H1 (cell line): ENCODE measurements at regions not wholly inside any gene's neighbourhood (a gene's known extent, or its start where the extent isn't known, plus 50 kb on each side); places are given as distances from the start of the nearest gene placed in this dataset.
A peak's percentile ranks its signal among the peaks of the same experiment; 100 is the strongest.

Experiments used
- CTCF ChIA-PET: fragments of 300-600 bp; sonication (Branson Sonifier 250); formaldehyde crosslinking; loops from one replicate; lab custom pipeline; 2021; ENCODE audit not compliant: partially characterized antibody; lab: Charles Lee
- POLR2A ChIA-PET: fragments of 300-600 bp; sonication (Branson Sonifier 250); formaldehyde crosslinking; loops from one replicate; lab custom pipeline; 2021; ENCODE audit warnings: inconsistent platforms; ENCODE audit not compliant: partially characterized antibody; lab: Charles Lee
- DNase-seq, 2 experiments: peaks; one replicate each; pipeline versions ENCODE4 v3.0.0 to v3.0.0-alpha.2; 2010 to 2022; ENCODE audit warnings: low spot score in 2 of 2, low read depth in 1 of 2, mixed read lengths in 1 of 2
- FAIRE-seq: peaks from 2 replicates; lab custom pipeline; 2011; peaks lifted over from hg19 to GRCh38; lab: Jason Lieb, UNC
- H2AFZ ChIP-seq: 2 replicates; pipeline ENCODE4 v1.8.1; 2012; ENCODE audit warnings: low read length, inconsistent platforms
- H2AK5ac ChIP-seq: 2 replicates; pipeline ENCODE4 v1.6.1; 2013; ENCODE audit warnings: low read depth, low read length
- H2BK120ac ChIP-seq: replicated peaks from 2 replicates; pipeline ENCODE3; 2013; ENCODE audit warnings: low read depth, low read length, inconsistent platforms
- H2BK12ac ChIP-seq: 2 replicates; pipeline ENCODE4 v1.6.1; 2013; ENCODE audit warnings: low read depth, low read length
- H2BK15ac ChIP-seq: 2 replicates; pipeline ENCODE4 v1.6.1; 2013; ENCODE audit warnings: low read length
- H2BK20ac ChIP-seq: 2 replicates; pipeline ENCODE4 v1.6.1; 2013; ENCODE audit warnings: low read length
- H2BK5ac ChIP-seq: 2 replicates; pipeline ENCODE4 v1.6.1; 2013; ENCODE audit warnings: low read depth, low read length
- H3K14ac ChIP-seq: 2 replicates; pipeline ENCODE4 v1.6.1; 2013; ENCODE audit warnings: inconsistent platforms; ENCODE audit not compliant: insufficient read length
- H3K18ac ChIP-seq: 2 replicates; pipeline ENCODE4 v1.6.1; 2013; ENCODE audit warnings: low read length; ENCODE audit errors: extremely low read depth
- H3K23ac ChIP-seq: 2 replicates; pipeline ENCODE4 v1.6.1; 2013; ENCODE audit warnings: inconsistent platforms; ENCODE audit not compliant: insufficient read length
- H3K23me2 ChIP-seq: 2 replicates; pipeline ENCODE4 v1.6.1; 2013; ENCODE audit warnings: low read depth, low read length
- H3K27ac ChIP-seq: 2 replicates; pipeline ENCODE4 v1.6.1; 2011; ENCODE audit warnings: low read depth, low read length, inconsistent platforms
- H3K27me3 ChIP-seq, 4 experiments: replicated peaks in 1 of 4; 1 replicate in 1 of 4; 2 replicates in 3 of 4; pipeline versions ENCODE4 v1.6.1 to v1.8.1; 2011 to 2013; ENCODE audit warnings: low read length in 3 of 4, mild to moderate bottlenecking in 3 of 4, inconsistent platforms in 2 of 4, mixed read lengths in 2 of 4, moderate library complexity in 1 of 4; ENCODE audit not compliant: control insufficient read depth in 3 of 4, insufficient read depth in 3 of 4; ENCODE audit errors: extremely low read depth in 1 of 4
- H3K36me3 ChIP-seq, 4 experiments: 2 replicates each; pipeline versions ENCODE4 v1.6.1 to v1.8.1; 2011 to 2013; ENCODE audit warnings: mild to moderate bottlenecking in 4 of 4, low read length in 3 of 4, moderate library complexity in 2 of 4, control low read depth in 1 of 4, inconsistent platforms in 1 of 4; ENCODE audit not compliant: insufficient read depth in 4 of 4, control insufficient read depth in 2 of 4
- H3K4ac ChIP-seq: replicated peaks from 2 replicates; pipeline ENCODE3; 2013; ENCODE audit warnings: low read length, low read depth, mixed read lengths, inconsistent platforms; ENCODE audit not compliant: insufficient read length
- H3K4me1 ChIP-seq, 4 experiments: replicated peaks in 1 of 4; 1 replicate in 1 of 4; 2 replicates in 3 of 4; pipeline versions ENCODE4 v1.6.1 to v1.8.1; 2011 to 2013; ENCODE audit warnings: low read length in 3 of 4, inconsistent platforms in 2 of 4, mixed read lengths in 1 of 4; ENCODE audit not compliant: insufficient read depth in 4 of 4, control insufficient read depth in 3 of 4
- H3K4me2 ChIP-seq, 2 experiments: 2 replicates each; pipeline versions ENCODE4 v1.6.1 to v1.8.1; 2011 to 2013; ENCODE audit warnings: low read depth in 2 of 2, low read length in 2 of 2, control low read depth in 1 of 2, inconsistent platforms in 1 of 2, mild to moderate bottlenecking in 1 of 2; ENCODE audit not compliant: insufficient read depth in 1 of 2
- H3K4me3 ChIP-seq, 4 experiments: fragments of 200-600, 300-600 bp in 1 of 4; sonication (generic), shearing (Covaris generic), sonication (Bioruptor Twin) in 1 of 4; 2 replicates each; pipeline versions ENCODE4 v1.5.1 to v1.8.1; 2011 to 2016; ENCODE audit warnings: low read length in 4 of 4, low read depth in 3 of 4, control low read depth in 2 of 4, inconsistent platforms in 2 of 4, mild to moderate bottlenecking in 2 of 4, mixed read lengths in 1 of 4, moderate library complexity in 1 of 4; ENCODE audit not compliant: insufficient read depth in 2 of 4; ENCODE audit errors: extremely low read depth in 1 of 4
- H3K56ac ChIP-seq: replicated peaks from 2 replicates; pipeline ENCODE3; 2013; ENCODE audit warnings: low read depth, mild to moderate bottlenecking, mixed read lengths, low read length, inconsistent platforms; ENCODE audit not compliant: insufficient read length
- H3K79me1 ChIP-seq: 2 replicates; pipeline ENCODE4 v1.6.1; 2013; ENCODE audit warnings: low read depth, low read length, control low read depth
- H3K79me2 ChIP-seq, 2 experiments: 2 replicates each; pipeline versions ENCODE4 v1.6.1 to v1.8.1; 2012 to 2013; ENCODE audit warnings: low read length in 2 of 2, mild to moderate bottlenecking in 2 of 2, inconsistent platforms in 1 of 2; ENCODE audit not compliant: insufficient read depth in 2 of 2, control insufficient read depth in 1 of 2
- H3K9ac ChIP-seq, 4 experiments: replicated peaks in 1 of 4; 1 replicate in 1 of 4; 2 replicates in 3 of 4; pipeline versions ENCODE4 v1.6.1 to v1.8.1; 2011 to 2013; ENCODE audit warnings: low read depth in 3 of 4, low read length in 3 of 4, control low read depth in 2 of 4, mild to moderate bottlenecking in 2 of 4, moderate library complexity in 2 of 4, inconsistent platforms in 1 of 4; ENCODE audit errors: extremely low read depth in 1 of 4
- H3K9me3 ChIP-seq, 2 experiments: 2 replicates each; pipeline versions ENCODE4 v1.6.1 to v1.8.1; 2012 to 2013; ENCODE audit warnings: mild to moderate bottlenecking in 2 of 2, moderate library complexity in 2 of 2, control low read depth in 1 of 2, inconsistent platforms in 1 of 2, low read depth in 1 of 2, low read length in 1 of 2, mixed read lengths in 1 of 2; ENCODE audit not compliant: insufficient read depth in 2 of 2
- H4K20me1 ChIP-seq, 2 experiments: replicated peaks in 1 of 2; 2 replicates each; pipeline versions ENCODE3 to v1.8.1; 2011 to 2013; ENCODE audit warnings: inconsistent platforms in 2 of 2, low read length in 2 of 2, mild to moderate bottlenecking in 1 of 2; ENCODE audit not compliant: insufficient read depth in 2 of 2, control insufficient read depth in 1 of 2
- H4K5ac ChIP-seq: 2 replicates; pipeline ENCODE4 v1.6.1; 2013; ENCODE audit warnings: low read length, low read depth, mixed read lengths, inconsistent platforms; ENCODE audit not compliant: insufficient read length
- H4K8ac ChIP-seq: 2 replicates; pipeline ENCODE4 v1.8.0; 2013; ENCODE audit warnings: mild to moderate bottlenecking, moderate library complexity, low read length, inconsistent platforms; ENCODE audit not compliant: insufficient read depth; ENCODE audit errors: extremely low read depth
- H4K91ac ChIP-seq: replicated peaks from 2 replicates; pipeline ENCODE3; 2013; ENCODE audit warnings: low read length, mixed read lengths, inconsistent platforms; ENCODE audit not compliant: insufficient read length
- SP1 ChIP-seq: IDR thresholded peaks from 2 replicates; pipeline ENCODE4 v1.6.1; 2011; ENCODE audit warnings: low read depth, low read length
- WGBS, 2 experiments: shearing (Covaris generic) in 1 of 2; methylation state at CpG; one replicate each; pipeline versions ENCODE4 v1.1.6 to v1.1.7; 2013 to 2015; ENCODE audit warnings: low lambda C conversion rate in 2 of 2, mixed read lengths in 2 of 2, inconsistent platforms in 1 of 2, low coverage in 1 of 2, missing lambda C conversion rate in 1 of 2; ENCODE audit not compliant: insufficient replicate concordance in 2 of 2, insufficient coverage in 1 of 2, insufficient read length in 1 of 2; ENCODE audit errors: extremely low coverage in 1 of 2, missing lambda C conversion rate in 1 of 2; 5-methylcytosine and 5-hydroxymethylcytosine counted together
- TF ChIP-seq, protein P1 (sequence below): IDR thresholded peaks from 2 replicates; pipeline ENCODE4 v1.6.1; 2011; ENCODE audit warnings: low read depth, mild to moderate bottlenecking, low read length; ENCODE audit not compliant: insufficient read depth

GRCh38 chrX:39974270-39974669 lies 123.5 kb downstream of the BCOR start:
- no peak overlapping the region for H4K5ac ChIP-seq
- no peak overlapping the region for H2AFZ ChIP-seq
- DNase-seq = no peak
- H3K4me3 ChIP-seq = no peak overlapping the region
- no peak overlapping the region for H2BK120ac ChIP-seq
- peaks cover 4 to 21% (median 9%) of the 10 kb centered on the region in 4 experiments for H3K4me1 ChIP-seq
- H3K4ac ChIP-seq = no peak overlapping the region
- H3K23me2 ChIP-seq = no peaks in the 10 kb centered on the region
- 47% methylated on average over 2 of the region's 6 CpGs; no CpG with 5 or more reads in 1 of the 2 experiments for WGBS, 2 experiments
- H2AK5ac ChIP-seq = no peak overlapping the region
- TF ChIP-seq, protein P1, sequence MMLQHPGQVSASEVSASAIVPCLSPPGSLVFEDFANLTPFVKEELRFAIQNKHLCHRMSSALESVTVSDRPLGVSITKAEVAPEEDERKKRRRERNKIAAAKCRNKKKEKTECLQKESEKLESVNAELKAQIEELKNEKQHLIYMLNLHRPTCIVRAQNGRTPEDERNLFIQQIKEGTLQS = no peak
- TF ChIP-seq SP1 = peak; percentile 61
- TF ChIP-seq, all 59 proteins: peak for 1
- H3K4me2 ChIP-seq = peak overlapping the region in 1 of 2 experiments; percentile 24; a peak in 1 of 4 replicates
- H2BK12ac ChIP-seq = no peak overlapping the region
- no peaks in the 10 kb centered on the region for H3K36me3 ChIP-seq
- no peak overlapping the region for H4K8ac ChIP-seq
- no peak overlapping the region for H3K23ac ChIP-seq
- H3K79me1 ChIP-seq = no peaks in the 10 kb centered on the region
- H3K9me3 ChIP-seq = peaks cover 0 to 8% of the 10 kb centered on the region in 2 experiments; a peak in 1 of 4 replicates
- ChIA-PET CTCF (interaction anchor here (0.7 kb wide), 1 partner anchor 486 kb away, joined by 3 read pairs; no protein-coding TSS in a partner anchor), POLR2A (interaction anchor here (0.8 kb wide), 1 partner anchor 14 kb away, joined by 3 read pairs; no protein-coding TSS in a partner anchor)
- H2BK5ac ChIP-seq = no peak overlapping the region
- no peak overlapping the region for H4K91ac ChIP-seq
- 0 out of 2 replicates have a peak overlapping the region, but pooled peaks have one; percentile 18 for H2BK20ac ChIP-seq
- H2BK15ac ChIP-seq = no peak overlapping the region
- H3K27me3 ChIP-seq = peaks cover 0 to 2% (median 0%) of the 10 kb centered on the region in 4 experiments; a peak in 1 of 7 replicates
- H3K79me2 ChIP-seq = no peaks in the 10 kb centered on the region
- no peak overlapping the region for H3K14ac ChIP-seq
- H3K9ac ChIP-seq = no peak overlapping the region
- H3K56ac ChIP-seq = no peak overlapping the region
- H3K27ac ChIP-seq = no peak overlapping the region
- no peak for FAIRE-seq
- no peak overlapping the region for H3K18ac ChIP-seq
- H4K20me1 ChIP-seq = no peaks in the 10 kb centered on the region
